HG03159 (cell line): ENCODE measurements at regions not wholly inside any gene's neighbourhood (a gene's known extent, or its start where the extent isn't known, plus 50 kb on each side); places are given as distances from the start of the nearest gene placed in this dataset.

Source experiments
- ATAC-seq: cut with Tn5 transposase; IDR thresholded peaks from one replicate; pipeline ENCODE4 v1.9.1; 2021; ENCODE audit warnings: mild to moderate bottlenecking, moderate library complexity; ENCODE audit not compliant: unreplicated experiment

- no peak for ATAC-seq
Measured at GRCh38 chr2:147560810-147561535, 283.9 kb upstream of the ACVR2A start.

DNA sequence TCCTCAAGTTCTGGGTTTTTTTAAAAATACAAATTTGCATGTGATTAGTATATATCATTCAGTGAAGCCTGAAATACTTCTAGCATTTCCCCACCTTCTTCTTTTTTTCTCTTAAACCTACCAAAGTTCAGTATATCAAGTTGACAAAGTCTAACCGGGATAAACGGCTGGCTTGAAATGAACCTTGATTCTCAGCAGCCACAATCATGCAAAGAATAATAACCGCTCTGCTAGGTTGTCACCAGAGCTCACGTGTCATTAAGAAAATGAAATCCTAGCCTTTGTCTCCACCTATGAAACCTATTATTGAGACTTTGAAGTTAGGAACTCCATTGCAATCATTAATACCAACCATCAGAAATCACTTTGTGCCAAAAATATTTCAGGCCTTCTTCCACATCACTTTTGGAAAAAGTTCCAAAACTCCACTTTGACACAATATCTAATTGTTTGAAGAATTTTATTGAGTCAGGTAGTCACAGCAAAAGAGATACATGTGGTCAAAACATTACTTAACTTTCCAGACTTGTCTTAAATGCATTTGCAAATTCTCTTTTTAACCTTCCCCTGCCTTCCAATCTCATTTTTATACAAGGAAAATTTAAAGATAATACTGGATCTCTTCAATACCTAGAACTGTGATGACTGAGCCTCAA lies 285.6 kb upstream of the ACVR2A start:
- ATAC-seq: no peak

GRCh38 chr2:147558620-147559019 lies 286.2 kb upstream of the ACVR2A start:
- ATAC-seq: no peak

DNA sequence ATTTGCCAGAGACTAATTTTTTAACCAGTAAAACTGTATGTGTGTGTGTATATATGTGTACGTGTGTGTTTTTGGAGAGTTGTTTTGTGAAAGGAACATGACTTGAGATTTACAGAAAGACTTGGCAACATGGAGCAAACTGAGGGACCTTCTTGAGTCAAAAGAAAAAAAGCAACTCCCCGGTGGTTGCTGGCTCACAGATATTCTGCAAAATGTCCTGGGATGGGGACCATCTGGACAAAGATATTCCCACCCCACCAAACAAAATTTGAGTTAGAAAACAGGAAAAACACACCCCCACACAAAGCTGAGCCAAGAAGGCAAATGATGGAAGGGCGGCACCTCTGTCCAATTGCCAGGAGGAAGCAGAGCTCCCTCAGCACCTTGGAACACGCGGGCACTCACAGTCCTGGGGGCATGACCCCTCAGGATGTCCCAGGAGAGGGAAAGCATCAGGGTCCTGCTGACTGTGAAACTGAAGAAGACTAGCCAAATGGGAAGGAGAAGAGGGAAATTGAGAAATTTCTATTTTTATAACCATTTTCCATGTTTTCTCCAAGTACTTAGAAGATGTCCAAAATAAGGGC lies 290.2 kb upstream of the ACVR2A start:
- ATAC-seq: no peak

GRCh38 chr2:147553775-147554271 lies 291.0 kb upstream of the ACVR2A start:
- ATAC-seq: no peak

GRCh38 chr2:147550995-147551731 lies 293.7 kb upstream of the ACVR2A start:
- no peak for ATAC-seq

DNA sequence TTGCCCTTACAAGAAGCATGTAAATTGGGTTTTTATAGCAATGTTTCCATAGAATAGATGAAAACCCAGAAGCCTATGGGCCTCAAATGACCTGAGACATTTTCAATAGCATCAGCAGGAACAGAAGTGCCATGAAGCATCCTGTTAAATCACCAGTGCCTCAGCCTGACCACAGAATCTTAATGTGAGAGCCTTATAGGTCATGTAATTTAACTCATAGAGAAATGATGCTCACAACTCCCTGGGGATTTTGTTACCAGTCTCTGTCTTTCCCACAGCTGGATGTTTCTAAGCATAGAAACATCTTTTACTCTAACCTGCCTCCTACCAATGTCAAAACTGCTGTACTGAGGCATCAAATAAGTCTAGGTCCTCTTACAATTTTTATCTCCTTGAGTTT lies 295.8 kb upstream of the ACVR2A start:
- ATAC-seq: no peak

DNA sequence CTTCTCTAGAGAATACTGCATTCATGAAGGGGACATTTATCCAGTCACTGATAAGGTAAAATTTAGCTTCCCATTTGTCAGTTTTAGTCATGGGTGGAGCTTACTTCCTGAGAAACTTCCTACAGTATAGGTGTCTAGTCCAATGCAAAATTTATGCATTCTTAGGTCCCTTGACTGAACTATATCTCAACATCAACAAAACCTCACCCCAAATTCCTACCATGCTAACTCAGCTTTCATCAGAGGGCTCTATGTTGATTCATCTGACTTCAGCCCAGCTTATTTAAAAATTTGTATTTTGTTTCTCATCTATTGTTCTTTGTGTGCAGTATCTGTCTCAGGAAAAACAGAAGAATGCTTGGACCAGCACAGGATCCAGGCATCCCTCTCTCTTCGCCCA lies 296.4 kb upstream of the ACVR2A start:
- no peak for ATAC-seq

DNA sequence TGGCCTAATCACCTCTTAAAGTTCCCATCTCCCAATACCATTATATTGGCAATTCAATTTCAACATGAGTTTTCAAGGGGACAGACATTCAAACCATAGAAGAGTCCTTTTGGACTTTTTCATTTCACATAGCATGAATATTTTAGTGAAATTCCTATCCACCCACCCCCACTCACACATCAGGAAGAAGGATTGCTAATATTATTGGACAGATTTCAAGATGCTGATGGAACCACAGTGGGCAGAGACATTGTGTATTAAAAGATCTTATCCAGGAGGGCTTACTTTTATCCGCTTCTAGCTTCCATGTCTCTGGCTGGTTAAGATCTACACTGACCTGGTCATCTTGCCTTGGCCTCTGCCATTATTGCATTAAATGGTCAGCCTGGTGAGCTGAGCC lies 297.4 kb upstream of the ACVR2A start:
- ATAC-seq: no peak

GRCh38 chr2:147546109-147546508 lies 298.7 kb upstream of the ACVR2A start:
- no peak for ATAC-seq

DNA sequence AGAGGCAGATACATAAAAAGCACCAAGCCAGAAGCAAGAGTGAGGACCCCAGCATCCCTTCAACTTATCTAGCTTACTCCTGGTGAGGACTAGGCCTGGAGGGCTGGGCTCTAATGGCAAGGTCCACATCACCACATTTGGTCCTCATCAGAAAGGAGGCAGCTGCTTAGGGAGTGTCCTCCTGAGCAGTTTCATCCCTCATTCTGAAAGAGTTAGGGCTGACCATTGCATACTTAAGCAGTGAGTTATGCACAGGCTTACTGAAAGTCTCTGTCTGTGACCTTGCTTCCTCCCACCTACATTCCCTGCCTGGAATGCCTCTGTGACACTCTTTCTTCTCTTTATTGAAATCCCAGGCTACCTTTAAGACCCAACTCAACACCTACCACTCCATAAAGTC lies 301.8 kb upstream of the ACVR2A start:
- ATAC-seq: no peak

DNA sequence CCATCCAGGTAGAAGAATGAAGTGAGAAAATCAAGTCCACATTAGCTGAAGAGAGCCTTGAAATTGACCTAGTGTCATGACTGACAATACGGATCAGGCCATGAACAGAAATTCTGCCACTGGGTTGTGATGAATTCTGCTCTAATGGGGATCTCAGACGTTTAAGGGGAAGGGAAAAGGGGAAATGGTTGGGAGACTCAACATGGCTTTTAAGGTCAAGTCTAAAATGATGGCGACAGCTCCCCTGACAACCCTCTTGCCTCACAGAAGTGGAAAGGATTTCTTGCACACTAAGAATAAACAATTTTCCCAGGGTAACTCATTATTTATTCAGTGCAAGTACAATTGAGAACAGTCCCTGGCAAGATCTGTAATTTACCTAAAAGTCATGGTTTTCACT lies 302.5 kb upstream of the ACVR2A start:
- no peak for ATAC-seq

DNA sequence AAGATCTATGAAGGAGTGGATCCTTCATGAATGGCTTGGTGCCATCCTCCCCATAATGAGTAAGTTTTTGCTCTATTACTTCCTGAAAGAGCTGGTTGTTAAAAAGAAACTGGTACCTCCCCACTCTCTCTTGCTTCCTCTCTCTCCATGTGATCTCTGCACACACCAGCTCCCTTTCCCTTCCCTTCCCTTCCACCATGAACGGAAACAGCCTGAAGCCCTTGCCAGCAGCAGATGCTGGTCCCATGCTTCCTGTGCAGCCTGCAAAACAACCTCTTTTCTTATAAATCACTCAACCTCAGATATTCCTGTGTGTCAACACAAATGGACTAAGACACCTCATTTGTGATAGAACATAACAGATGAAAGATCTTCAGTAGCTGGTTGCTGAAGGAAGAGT lies 303.5 kb upstream of the ACVR2A start:
- no peak for ATAC-seq

DNA sequence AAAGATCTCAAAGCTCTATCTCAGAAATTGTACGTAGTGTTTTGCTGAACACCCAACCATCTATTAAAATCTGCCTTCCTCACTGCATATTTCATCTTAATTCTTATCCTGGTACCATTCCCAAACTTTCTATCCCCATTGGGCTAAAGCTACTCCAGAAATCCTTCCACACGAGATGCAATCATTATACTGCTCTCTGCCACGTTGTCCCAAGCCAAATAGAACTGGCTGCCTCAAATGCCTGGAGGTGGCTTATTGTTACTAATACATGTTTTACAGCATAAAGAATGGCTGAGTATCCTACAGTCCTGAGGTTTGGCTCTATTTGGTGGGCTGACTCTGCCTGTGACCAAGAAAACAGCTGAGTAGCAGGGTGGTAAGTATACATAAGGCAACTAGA lies 306.0 kb upstream of the ACVR2A start:
- no peak for ATAC-seq

- ATAC-seq: no peak
Measured at GRCh38 chr2:147538088-147538487, 306.7 kb upstream of the ACVR2A start.

GRCh38 chr2:147531269-147531668 lies 313.6 kb upstream of the ACVR2A start:
- no peak for ATAC-seq

DNA sequence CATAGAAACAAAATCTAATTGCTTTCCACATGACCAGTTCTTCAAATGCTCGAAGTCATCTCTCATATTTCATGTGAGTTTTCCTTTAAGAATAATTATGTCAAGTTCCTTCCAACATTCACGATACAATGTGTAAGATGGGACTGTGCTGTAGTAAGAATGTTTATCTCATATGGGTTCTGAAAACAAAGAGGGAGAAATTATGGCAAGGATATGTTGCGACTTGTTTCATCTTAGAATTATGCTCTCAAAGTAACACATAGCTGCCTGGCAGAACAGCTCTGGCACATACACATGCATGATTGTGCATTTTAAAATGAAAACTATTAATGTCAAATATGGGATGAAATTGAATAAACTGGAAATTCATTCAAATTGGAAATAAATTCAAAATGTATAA lies 314.8 kb upstream of the ACVR2A start:
- ATAC-seq: no peak

GRCh38 chr2:147525819-147526489 lies 318.9 kb upstream of the ACVR2A start:
- no peak for ATAC-seq

- ATAC-seq: no peak
Measured at GRCh38 chr2:147524912-147525311, 319.9 kb upstream of the ACVR2A start.

- ATAC-seq: no peak
Measured at GRCh38 chr2:147523415-147523814, 321.4 kb upstream of the ACVR2A start.

DNA sequence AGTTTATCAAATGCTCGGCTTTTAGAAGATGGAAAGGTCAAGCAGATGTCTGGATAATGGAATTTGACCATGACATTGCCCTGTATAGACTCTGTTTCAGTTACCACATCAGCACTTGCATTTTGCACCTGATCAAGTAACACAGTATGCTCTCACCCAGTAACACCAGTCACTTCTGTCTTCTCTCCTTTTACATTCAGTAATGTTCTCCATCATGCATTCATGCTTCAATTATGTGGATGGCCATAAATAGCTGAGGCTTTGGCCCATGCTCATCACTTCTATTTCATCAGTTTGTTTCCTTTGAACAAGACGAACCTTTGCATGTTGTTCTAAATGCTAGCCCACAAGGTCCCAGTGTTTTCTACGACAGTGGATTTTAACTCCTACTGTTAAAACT lies 322.9 kb upstream of the ACVR2A start:
- ATAC-seq: no peak
